ENCODE measurements at regions not wholly inside any gene's neighbourhood (a gene's known extent, or its start where the extent isn't known, plus 50 kb on each side); places are given as distances from the start of the nearest gene placed in this dataset.

DNA sequence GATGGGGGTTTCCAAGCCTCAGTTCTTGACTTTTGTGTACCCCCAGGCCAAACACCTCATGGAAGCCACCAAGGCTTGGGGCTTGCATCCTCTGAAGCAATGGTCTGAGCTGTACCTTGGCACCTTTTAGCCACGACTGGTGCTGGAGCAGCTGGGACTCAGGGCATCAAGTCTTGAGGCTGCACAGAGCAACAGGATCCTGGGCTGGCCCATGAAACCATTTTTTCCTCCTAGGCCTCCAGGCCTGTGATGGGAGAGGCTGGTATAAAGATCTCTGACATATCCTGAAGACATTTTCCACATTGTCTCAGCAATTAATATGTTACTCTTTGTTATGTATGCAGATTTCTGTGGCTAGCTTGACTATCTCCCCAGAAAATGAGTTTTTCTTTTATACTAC, 269.1 kb upstream of the TBX18 start:
- POLR2A ChIA-PET (ENCODE audit: low non-redundant PET) = no interaction called here
- CTCF ChIA-PET = no interaction called here
- TF ChIP-seq, protein P1, sequence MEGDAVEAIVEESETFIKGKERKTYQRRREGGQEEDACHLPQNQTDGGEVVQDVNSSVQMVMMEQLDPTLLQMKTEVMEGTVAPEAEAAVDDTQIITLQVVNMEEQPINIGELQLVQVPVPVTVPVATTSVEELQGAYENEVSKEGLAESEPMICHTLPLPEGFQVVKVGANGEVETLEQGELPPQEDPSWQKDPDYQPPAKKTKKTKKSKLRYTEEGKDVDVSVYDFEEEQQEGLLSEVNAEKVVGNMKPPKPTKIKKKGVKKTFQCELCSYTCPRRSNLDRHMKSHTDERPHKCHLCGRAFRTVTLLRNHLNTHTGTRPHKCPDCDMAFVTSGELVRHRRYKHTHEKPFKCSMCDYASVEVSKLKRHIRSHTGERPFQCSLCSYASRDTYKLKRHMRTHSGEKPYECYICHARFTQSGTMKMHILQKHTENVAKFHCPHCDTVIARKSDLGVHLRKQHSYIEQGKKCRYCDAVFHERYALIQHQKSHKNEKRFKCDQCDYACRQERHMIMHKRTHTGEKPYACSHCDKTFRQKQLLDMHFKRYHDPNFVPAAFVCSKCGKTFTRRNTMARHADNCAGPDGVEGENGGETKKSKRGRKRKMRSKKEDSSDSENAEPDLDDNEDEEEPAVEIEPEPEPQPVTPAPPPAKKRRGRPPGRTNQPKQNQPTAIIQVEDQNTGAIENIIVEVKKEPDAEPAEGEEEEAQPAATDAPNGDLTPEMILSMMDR (conservative IDR thresholded peaks at IDR 0.05; ENCODE audit: low read depth) = no peak
- DNase-seq (ENCODE audit: low spot score) = no peak
- no peak overlapping the region for H3K27ac ChIP-seq

- CTCF ChIA-PET = interaction anchor here (0.7 kb wide), 1 partner anchor 216 kb away, joined by 3 read pairs; no protein-coding TSS in a partner anchor
- no peak overlapping the region for H3K27ac ChIP-seq
- no peak for DNase-seq (ENCODE audit: low spot score)
- TF ChIP-seq, protein P1 (conservative IDR thresholded peaks at IDR 0.05; ENCODE audit: low read depth) = no peak
- POLR2A ChIA-PET (ENCODE audit: low non-redundant PET) = no interaction called here
These were observed 261.6 kb upstream of the TBX18 start for GRCh38 chr6:85026021-85026420.

- ChIA-PET POLR2A (ENCODE audit: low non-redundant PET) (no interaction called here), CTCF (no interaction called here)
- no peak for DNase-seq (ENCODE audit: low spot score)
- TF ChIP-seq, protein P1 (conservative IDR thresholded peaks at IDR 0.05; ENCODE audit: low read depth) = no peak
- no peak overlapping the region for H3K27ac ChIP-seq
These were observed 259.3 kb upstream of the TBX18 start for GRCh38 chr6:85023721-85024120.

GRCh38 chr6:85017352-85017751, 253.0 kb upstream of the TBX18 start:
- ChIA-PET POLR2A (ENCODE audit: low non-redundant PET) (no interaction called here), CTCF (no interaction called here)
- DNase-seq (ENCODE audit: low spot score) = no peak
- H3K27ac ChIP-seq = no peak overlapping the region
- TF ChIP-seq, protein P1 (conservative IDR thresholded peaks at IDR 0.05; ENCODE audit: low read depth) = no peak

GRCh38 chr6:85016726-85017125, 252.3 kb upstream of the TBX18 start:
- H3K27ac ChIP-seq = no peak overlapping the region
- TF ChIP-seq, protein P1 (conservative IDR thresholded peaks at IDR 0.05; ENCODE audit: low read depth) = no peak
- POLR2A ChIA-PET (ENCODE audit: low non-redundant PET) = no interaction called here
- CTCF ChIA-PET = interaction anchor here (0.7 to 1.0 kb wide), 2 partner anchors 8 to 57 kb away, joined by 3 to 5 read pairs; no protein-coding TSS in a partner anchor
- no peak for DNase-seq (ENCODE audit: low spot score)

DNA sequence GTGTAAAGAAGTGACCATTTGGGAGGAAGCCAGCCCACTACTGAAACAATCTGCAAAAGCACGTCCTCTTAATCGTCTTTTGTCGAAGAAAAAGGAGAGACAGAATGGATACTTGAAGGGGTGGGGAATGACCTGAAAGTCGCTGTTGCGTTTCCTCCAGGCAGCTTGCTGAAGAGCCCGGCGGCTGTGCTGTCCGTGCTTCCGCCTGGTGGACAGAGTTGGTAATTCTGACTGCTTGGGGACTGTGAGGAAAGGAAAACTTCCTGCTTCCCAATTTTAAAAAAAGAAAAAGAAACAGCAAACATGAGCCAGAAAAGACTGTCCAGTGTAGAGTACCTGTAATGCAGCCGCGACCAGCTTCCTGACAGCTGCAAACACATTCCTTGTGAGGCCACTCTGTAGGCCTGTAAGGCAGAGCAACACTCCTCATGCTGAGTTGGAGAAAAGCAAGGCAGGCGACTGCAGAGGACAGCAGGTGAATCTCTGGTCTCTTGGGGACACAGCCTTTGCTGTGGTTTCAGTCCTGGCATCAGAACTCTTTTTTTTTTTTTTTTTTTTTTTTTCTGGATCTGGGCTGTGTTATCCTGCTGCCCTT, 251.1 kb upstream of the TBX18 start:
- CTCF ChIA-PET = interaction anchor here (0.6 to 1.2 kb wide), 9 partner anchors 9 to 711 kb away, joined by 3 to 6 read pairs (median 4); no protein-coding TSS in a partner anchor

More for the DNA sequence above, 251.1 kb upstream of the TBX18 start:
- no peak overlapping the region for H3K27ac ChIP-seq
- POLR2A ChIA-PET (ENCODE audit: low non-redundant PET) = no interaction called here
- peak; percentile 67 for DNase-seq (ENCODE audit: low spot score)
- TF ChIP-seq, protein P1 (conservative IDR thresholded peaks at IDR 0.05; ENCODE audit: low read depth) = peak; percentile 73

All from RWPE1 (cell line).